ENCODE measurements at regions not wholly inside any gene's neighbourhood (a gene's known extent, or its start where the extent isn't known, plus 50 kb on each side); places are given as distances from the start of the nearest gene placed in this dataset.

GRCh38 chr9:93776256-93776655, 178.9 kb downstream of the BARX1 start:
- no peak for TF ChIP-seq POLR2A (IDR thresholded peaks at IDR 0.05)
- no peak for TF ChIP-seq EP300 (IDR thresholded peaks at IDR 0.05)
